Sigmoid colon (tissue), 3 donors: ENCODE measurements at regions not wholly inside any gene's neighbourhood (a gene's known extent, or its start where the extent isn't known, plus 50 kb on each side); places are given as distances from the start of the nearest gene placed in this dataset.

Experiments used
- POLR2A ChIP-seq, 2 donors: fragments of 450-650 bp; IDR thresholded peaks; one replicate each; pipeline ENCODE4 v1.6.1; 2016; ENCODE audit warnings: antibody characterized with exemption in 2 of 2, mild to moderate bottlenecking in 2 of 2, moderate library complexity in 2 of 2
- TF ChIP-seq, protein P1 (sequence below), 4 experiments: fragments of 450-650 bp in 3 of 4; fragments of 200-600 bp in 1 of 4; IDR thresholded peaks; one replicate each; pipeline ENCODE4 v1.5.1; 2016 to 2019; ENCODE audit warnings: antibody characterized with exemption in 4 of 4, mild to moderate bottlenecking in 3 of 4, moderate library complexity in 2 of 4

DNA sequence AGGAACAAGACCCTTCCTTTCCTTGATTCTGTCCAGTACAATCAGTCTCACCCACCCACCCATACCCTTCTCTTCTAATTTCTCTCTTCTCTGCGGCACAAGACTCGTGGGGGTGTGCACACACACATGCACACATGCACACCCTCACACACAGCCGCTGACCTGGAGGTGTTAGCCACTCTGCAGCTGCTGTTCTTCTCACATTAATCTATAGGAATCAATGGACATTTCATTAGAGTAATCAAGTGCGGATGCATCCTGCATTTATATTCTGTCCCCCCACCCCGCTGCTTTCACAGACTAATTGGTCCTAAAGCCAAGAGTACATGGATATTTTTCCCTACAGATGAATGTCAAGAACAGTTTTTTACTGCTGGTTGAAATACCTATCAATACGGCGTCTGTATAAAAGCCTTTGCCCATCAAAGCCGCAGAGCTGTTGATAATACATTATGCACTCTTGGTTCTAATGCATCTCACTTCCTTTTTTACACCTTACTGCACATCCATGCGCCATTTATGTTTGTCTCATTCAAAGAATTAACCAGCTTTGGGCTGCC is 186.5 kb upstream of the ONECUT1 start:
- TF ChIP-seq, protein P1, sequence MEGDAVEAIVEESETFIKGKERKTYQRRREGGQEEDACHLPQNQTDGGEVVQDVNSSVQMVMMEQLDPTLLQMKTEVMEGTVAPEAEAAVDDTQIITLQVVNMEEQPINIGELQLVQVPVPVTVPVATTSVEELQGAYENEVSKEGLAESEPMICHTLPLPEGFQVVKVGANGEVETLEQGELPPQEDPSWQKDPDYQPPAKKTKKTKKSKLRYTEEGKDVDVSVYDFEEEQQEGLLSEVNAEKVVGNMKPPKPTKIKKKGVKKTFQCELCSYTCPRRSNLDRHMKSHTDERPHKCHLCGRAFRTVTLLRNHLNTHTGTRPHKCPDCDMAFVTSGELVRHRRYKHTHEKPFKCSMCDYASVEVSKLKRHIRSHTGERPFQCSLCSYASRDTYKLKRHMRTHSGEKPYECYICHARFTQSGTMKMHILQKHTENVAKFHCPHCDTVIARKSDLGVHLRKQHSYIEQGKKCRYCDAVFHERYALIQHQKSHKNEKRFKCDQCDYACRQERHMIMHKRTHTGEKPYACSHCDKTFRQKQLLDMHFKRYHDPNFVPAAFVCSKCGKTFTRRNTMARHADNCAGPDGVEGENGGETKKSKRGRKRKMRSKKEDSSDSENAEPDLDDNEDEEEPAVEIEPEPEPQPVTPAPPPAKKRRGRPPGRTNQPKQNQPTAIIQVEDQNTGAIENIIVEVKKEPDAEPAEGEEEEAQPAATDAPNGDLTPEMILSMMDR (IDR thresholded peaks at IDR 0.05) = no peak
- no peak for TF ChIP-seq POLR2A (IDR thresholded peaks at IDR 0.05)
